ENCODE measurements at regions not wholly inside any gene's neighbourhood (a gene's known extent, or its start where the extent isn't known, plus 50 kb on each side); places are given as distances from the start of the nearest gene placed in this dataset.
"Not testable (repeated sequence)": the region's sequence is repeated elsewhere in the genome, so short reads cannot be mapped to it uniquely, and the experiment has no call there.

DNA sequence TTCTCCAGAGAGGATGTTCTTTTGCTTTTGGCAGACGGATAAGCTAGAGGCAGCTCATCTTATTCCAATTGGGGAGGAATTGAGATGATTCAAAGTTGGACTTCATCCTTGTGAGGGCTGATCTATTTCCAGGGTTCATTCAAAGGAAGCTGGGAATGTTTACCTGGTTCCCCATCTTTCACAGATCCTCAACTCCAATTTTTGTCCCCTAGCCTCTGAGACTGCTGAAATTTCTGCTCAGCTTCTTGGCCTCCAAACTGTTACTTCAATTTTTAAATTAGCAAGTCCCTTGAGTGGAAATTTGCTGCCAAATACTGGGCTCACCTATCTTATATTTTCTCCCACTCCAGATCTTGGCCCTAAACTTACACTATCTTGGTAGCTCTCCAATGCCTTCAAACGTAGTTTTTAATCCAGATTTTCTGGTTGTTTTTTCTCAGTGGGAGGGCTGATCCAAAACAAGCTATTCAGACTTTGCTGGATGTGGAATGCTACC, 93.9 kb upstream of the NEK6 start:
- FAIRE-seq (no peak), DNase-seq (ENCODE audit: extremely low spot score, insufficient read length, low read depth) (no peak)

DNA sequence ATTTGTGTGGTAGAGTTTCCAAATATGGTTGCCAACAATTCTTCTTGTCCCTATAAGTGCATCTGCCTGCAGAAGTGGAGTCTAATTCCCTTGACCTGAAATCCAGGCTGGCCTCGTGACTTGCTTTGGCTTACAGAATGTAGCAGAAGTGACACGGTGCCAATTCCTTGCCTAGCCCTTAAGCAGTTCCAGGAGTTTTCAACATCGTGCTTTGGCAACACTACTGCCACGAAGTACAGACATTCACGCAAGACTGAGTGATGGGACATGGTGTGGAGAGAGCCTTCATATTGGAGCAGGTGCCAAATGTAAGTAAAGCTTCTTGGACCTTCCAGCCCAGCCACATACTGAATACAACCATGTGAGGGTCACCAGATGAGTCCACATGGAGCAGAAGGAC, 92.9 kb upstream of the NEK6 start:
- no peak for FAIRE-seq
- no peak for DNase-seq (ENCODE audit: extremely low spot score, insufficient read length, low read depth)

DNA sequence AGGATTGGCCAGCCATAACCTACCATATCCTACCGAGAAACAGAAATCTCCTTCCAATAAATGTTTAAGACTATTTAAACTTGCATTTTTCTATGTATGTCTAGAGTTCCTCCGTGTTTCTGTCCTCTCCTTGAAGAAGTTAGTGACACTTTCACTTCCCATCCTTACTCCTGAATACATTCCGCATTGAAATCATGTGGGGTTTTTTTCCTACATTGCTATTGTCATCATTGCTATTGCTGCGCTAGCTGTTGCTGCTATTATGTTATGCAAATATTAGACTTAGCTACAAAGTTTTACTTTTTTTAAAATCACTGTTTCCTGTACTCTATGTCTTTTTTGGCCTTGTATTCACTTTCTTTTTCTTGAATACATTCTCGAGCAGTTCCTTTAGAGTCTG, 83.3 kb upstream of the NEK6 start:
- FAIRE-seq (peak; percentile 70), DNase-seq (ENCODE audit: extremely low spot score, insufficient read length, low read depth) (no peak)

DNA sequence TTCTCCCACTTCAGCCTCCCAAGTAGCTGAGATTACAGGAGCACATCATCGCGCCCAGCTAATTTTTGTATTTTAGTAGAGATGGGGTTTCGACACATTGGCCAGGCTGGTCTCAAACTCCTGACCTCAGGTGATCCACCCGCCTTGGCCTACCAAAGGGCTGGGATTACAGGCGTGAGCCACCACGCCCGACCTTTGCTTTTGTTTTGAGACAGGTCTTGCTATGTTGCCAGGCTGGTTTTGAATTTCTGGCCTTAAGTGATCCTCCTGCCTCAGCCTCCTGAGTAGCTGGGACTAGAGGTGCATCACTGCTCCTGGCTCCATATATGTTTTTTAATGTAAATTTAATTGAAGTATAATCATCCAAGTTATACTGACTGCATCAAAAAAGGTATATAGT, 80.2 kb upstream of the NEK6 start:
- FAIRE-seq; DNase-seq (ENCODE audit: extremely low spot score, insufficient read length, low read depth): not testable (repeated sequence)

DNA sequence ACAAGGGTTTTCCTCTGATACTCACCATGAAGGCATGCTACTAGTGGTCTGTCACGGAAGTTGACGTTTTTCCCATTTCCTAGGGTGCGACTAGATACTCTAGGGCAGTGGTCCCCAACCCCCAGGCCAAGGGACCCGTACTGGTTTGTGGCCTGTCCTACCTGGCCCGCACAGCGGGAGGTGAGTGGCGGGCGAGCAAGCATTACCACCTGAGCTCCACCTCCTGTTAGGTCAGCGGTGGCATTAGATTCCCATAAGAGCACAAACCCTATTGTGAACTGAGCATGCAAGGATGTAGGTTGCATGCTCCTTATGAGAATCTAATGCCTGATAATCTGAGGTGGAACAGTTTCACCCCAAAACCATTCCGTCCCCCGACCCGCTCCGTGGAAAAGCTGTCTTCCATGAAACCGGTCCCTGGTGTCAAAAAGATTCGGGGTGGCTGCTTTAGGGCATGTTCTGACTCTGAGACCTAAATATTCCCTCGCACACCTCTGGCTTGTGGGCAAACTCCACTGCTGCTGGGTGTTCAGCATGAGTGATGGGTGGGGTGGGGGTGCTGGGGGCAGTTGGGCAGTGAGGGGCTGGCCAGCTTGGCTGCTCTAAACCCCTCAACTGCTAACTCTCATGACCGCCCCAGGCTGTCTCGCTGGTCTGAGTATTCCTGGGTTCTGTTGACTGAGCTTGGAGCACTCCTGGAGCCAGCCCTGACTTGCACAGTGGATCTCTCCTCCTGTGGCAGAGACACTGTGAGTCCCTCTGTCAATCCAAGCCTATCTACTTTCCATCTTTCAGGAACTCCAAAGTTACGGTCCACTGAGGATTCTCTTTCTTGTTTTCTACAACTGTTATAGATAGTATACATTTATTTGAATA, 78.3 kb upstream of the NEK6 start:
- no peak for FAIRE-seq
- DNase-seq (ENCODE audit: extremely low spot score, insufficient read length, low read depth) = no peak

DNA sequence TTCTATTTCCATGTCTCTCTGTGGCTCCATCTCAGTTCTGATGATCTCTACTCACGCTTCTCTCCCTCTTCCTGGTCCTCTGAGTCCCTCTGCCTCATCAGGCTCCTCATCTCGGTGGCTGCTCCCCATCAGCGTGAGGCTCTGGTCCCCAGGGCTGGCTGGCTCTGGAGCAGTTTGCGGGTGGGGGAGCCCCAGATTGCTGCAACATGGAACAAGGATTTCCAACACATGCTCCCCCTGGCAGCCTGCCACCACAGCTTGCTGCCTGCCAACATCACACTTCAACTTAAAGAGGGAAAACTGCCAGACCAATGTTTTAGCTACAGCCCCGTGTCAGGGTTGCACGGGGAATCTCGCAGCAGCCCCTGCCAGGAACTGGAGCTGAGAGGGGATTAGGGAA, 77.2 kb upstream of the NEK6 start:
- DNase-seq (ENCODE audit: extremely low spot score, insufficient read length, low read depth) (no peak), FAIRE-seq (no peak)

DNA sequence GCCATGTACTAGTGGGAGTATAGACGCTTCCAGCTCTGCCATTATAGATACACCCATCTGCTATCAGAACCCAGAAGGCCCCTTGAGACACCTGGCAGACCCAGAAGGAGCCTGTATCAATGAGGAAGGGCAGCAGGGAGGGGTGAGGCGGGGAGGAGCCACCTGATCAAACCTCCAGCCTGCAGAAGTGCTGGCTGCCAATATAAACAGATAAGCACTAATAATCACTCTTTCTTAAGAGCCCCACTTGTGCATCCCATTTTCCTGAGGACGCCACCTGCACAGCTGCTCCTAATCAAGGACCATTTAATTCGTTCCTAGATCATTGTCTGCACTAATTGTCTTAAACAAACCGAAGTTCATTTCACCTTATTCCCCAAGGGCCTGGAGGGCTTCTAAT, 75.0 kb upstream of the NEK6 start:
- DNase-seq (ENCODE audit: extremely low spot score, insufficient read length, low read depth) = no peak
- no peak for FAIRE-seq

DNA sequence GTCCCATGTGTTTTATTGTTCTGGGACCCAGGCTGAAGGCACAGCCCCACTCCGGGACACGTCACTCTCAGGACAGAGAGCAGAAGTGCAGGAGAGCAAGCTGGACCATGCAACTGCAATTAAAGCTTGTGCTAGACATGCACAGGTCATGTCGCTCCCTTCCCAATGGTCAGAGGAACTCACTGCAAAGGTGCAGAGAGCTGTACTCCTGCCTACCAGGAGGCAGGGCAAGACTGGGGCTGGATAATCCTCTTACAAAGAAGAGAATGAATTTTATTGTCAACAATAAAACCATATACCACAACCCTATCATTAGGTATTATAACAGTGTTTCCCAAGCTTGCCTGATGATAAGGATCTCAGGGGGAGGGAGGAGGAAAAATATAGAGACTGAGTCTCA, 74.0 kb upstream of the NEK6 start:
- FAIRE-seq (no peak), DNase-seq (ENCODE audit: extremely low spot score, insufficient read length, low read depth) (no peak)

DNA sequence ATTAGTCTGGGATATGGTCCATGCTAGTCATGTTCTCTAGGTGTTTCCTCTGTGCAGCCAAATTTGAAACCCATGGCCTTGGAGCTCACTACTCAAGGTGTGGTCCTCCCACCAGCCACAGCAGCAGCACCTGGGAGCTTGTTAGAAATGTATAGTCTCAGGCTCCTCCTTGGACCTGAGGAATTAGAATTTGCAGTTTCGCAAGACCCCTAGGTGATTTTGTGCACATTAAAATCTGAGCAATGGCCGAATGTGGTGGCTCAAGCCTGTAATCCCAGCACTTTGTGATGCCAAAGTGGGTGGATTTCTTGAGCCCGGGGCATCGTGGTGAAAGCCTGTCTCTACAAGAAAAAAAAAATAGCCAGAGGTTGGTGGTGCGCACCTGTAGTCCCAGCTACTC, 72.3 kb upstream of the NEK6 start:
- FAIRE-seq = no peak
- DNase-seq (ENCODE audit: extremely low spot score, insufficient read length, low read depth) = no peak

DNA sequence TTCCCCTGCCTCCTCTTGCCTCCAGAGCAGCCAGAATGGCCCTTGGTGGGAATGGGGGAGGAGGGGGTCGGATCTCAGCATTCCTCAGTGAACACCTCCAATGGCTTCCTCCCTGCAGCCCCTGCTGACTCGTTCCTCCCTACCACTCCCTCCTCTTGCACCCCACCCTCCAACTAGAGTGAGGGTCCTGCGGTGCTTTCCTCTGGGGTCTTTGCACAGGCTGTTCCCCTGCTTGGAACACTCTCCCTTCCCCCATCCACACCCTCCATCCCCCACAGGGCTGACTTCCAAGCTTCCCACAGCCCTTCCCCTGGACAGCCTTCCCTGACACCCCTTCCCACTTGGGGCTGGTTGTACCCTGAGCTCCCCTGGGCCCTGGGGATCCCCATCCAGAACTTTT, 70.4 kb upstream of the NEK6 start:
- DNase-seq (ENCODE audit: extremely low spot score, insufficient read length, low read depth) (no peak), FAIRE-seq (no peak)

DNA sequence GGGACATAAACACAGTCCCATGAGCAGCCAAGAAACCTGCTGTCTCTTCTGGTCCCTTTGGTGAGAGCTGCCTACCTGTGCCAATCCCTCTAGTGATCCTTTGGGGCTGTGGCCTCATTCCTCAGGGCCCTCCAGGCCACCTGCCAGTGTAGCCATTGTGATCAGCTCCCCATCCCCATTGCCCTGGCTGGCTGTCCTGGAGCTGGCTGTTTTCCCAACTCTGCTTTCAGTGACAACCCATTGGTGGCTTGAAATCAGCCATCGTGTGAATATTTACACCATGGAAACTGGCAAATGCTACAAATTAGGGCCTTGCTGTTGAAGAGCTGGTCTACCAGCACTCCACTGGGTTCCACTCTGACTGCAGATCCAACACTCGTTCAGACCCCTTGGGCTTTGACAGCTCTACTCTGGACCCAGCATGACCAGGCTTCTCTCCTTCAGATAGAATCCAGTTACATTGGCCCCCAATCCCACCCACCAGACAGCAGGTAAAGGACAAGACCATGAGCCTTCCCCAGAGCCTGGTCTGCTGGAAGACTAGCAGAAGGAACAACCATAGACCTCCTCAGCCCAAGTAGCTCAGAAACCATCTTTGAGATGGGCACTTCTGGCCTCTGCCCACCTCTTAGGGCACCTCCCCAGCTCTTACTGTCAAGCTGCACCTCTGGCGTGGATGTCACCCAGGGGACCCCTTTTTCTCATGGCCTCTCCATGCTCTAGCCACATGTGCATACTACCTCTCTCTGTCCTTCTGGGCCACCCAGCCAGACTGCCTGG, 69.2 kb upstream of the NEK6 start:
- DNase-seq (ENCODE audit: extremely low spot score, insufficient read length, low read depth) (no peak), FAIRE-seq (no peak)

DNA sequence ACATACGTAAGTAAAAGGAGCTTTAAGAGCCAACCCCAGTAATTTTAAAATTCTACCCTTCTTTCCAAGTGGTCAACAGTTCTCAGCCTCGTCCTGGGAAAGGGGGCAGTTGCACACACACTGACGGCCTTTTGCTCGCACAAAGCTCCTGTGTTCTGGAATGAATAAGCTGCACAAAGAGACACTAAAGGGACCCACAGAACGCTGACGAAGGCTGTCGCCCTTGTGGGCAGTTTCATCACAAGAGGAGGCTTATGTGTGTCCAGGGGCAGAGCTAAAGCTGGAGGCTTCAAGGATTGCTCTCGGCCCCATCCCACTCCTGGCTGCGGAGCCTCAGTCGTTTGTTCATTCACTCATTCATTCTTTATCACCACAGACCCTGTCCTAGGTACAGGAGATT, 67.0 kb upstream of the NEK6 start:
- DNase-seq (ENCODE audit: extremely low spot score, insufficient read length, low read depth) (no peak), FAIRE-seq (no peak)

DNA sequence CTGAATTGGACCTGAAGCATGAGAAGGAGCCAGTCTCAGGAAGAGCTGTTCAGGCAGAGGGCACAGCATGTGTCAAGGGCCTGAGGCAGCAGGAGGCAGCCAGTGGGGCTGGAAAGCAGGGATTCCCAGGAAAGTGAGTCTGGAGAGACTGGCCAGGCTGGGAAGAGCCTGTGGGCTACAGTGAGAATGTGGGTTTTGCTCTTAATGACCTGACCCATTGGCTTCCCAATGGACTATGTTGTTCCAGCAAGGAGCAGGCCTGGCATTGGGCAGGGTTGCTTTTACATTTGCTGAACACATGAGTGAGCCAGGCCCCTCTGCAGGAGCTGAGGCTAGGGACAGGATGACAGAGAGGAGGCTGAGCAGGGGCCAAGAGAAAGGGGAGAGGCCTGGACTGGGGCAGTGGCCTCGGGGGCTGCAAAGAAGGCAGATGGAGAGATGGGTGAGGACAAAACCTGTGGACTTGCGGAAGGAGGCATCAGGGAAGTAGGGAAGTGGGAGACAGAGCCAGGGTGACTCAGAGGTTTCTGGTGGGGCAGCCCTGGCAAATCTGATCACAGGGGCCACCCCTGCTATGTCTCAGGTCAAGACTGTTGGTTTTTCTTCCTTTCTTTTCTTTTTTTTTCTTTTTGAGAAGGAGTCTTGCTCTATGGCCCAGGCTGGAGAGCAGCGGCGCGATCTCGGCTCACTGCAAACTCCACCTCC, 65.9 kb upstream of the NEK6 start:
- FAIRE-seq (no peak), DNase-seq (ENCODE audit: extremely low spot score, insufficient read length, low read depth) (no peak)

DNA sequence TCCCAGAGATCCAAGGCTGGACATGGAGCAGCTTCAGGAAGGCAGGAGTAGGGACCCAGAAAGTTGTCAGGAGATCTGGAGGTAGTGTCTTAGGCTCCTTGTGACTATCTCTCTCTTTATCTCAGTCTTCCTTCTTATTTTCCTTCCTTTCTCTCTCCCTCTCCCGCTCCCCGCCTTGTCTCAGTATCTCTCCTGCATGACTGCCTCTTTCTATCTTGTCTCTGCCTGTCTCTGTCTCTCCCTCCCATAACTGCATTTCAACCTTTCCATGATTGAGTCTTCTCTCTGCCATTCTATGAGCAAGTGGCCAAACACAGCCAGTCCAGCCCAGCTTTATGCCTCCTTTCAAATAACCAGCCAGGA, 61.0 kb upstream of the NEK6 start:
- DNase-seq (ENCODE audit: extremely low spot score, insufficient read length, low read depth) (no peak), FAIRE-seq (no peak)

DNA sequence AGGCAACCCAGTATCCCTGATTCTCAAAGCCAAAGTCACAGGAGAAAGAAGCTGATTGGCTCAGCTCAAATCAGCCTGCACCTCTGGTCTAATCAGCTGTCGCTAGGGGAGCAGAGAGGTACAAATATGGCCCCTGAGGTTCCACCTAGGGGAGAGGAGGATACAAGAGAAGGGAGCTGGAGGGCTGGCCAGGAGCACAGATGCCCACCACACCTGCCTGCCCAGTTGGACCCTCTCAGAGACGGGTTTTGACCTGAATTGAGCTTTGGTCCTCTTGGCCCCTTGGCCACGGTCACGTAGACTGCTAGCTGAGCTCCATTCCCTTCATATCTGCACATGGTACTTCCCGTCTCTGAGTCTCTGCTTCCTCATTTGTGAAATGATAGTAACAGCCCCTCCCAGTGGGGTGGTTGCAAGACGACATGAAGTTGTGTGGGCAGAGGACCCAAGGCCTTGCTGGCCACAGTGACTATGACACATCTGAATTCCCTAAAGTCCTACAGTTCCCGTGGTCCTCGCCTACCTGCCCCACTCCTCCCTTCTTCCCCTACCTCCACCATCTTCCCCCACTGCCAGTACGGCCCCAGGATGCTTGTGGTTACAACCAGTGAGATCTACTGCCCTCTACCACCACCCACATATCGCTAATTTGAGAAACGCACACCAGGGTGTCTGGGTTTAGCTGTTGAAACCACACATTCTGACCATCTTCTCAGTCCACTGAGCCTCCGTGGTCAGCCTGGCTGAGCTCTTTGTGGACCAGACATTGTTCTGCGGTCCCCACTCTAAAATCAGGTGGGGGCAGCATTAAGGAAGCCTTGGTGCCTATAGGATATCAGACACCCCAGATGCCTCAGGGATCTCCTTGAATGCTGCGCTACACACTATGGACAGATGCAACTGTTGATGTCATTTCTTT, 60.3 kb upstream of the NEK6 start:
- FAIRE-seq (peak; percentile 96), DNase-seq (ENCODE audit: extremely low spot score, insufficient read length, low read depth) (peak; percentile 47)

DNA sequence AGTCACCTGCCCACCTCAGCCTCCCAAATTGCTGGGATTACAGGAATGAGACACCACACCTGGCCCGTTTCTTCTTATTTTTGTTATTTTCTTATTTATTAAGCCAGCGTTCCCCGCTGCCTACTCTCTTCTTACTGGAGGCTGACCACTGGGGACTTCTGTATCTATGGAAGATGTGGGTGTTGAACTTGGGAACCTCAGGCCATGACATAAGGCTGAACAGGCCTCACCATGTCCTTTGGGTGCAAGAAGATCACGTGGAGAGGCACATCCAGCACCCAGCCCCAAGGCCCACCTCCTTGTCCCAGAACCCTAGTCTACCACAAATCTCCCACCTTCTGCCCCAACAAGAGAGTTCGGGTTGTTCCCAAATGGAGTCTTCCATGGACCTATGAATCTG, 59.4 kb upstream of the NEK6 start:
- FAIRE-seq (no peak), DNase-seq (ENCODE audit: extremely low spot score, insufficient read length, low read depth) (no peak)

DNA sequence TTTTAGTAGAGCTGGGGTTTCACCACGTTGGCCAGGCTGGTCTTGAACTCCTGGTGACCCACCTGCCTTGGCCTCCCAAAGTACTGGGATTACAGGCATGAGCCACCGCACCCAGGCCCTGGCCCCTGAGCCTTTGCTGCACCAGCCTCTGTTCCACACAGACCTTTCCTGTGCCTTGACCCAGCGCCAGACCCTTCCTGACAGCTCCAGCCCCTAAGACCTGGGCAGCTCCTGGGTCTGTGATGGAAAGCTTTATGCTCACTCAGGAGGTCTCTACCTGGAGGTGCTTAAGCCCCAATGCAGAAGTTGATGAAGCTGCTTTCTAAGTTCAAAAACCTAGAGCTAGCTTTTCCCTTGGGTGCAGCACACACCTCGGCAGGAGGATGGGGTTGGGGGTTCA, 58.8 kb upstream of the NEK6 start:
- FAIRE-seq = no peak

DNA sequence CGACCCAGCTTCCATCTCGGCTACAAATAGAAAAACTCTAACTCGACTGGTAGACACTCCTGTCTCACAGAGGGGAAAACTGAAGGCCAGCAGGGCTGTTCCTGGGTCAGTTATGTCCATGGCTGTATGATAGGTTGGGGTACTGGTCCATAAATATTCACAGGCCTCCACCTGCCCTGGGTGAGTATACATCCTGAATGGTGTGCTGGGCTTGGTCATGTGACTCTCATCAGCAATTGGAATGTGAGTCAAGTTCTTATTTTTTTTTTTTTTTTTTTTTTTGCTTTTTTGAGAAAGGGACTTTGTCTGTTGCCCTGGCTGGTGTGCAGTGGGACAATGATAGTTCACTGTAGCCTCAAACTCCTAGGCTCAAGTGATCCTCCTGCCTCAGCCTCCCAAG, 58.3 kb upstream of the NEK6 start:
- no peak for FAIRE-seq
- DNase-seq (ENCODE audit: extremely low spot score, insufficient read length, low read depth) = no peak

More for the DNA sequence above, 58.8 kb upstream of the NEK6 start:
- DNase-seq (ENCODE audit: extremely low spot score, insufficient read length, low read depth) = no peak

DNA sequence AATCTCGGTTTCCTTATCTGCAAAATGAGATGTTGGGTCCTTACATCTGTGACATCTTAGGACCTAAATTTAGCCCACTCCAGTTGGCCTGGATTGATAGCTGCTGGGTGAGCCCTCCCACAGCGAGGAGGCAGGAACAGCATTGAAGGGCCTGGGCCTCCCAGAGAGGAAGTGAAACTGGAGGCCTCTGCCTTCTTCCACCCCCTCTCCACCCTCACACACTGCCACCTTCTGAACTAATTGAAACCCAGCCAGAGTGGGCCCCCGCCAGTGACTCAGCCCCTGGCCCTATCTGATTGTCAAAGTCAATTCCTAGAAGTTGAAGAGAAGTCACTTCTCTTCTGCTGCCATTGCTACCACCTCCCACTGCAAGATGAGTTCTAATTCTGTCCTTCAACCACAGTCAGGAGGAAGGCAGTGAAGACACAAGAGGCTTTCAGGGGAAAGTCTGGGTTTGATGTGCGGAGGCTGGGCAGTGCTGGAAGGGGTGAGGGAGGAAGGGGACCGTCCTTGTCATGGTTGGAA, 55.2 kb upstream of the NEK6 start:
- FAIRE-seq (peak; percentile 91), DNase-seq (ENCODE audit: extremely low spot score, insufficient read length, low read depth) (peak; percentile 62)
